Activated effector memory CD4-positive, alpha-beta T cell treated with Interleukin-2 at 50 U/mL for 16 hours (primary cell): ENCODE measurements at regions not wholly inside any gene's neighbourhood (a gene's known extent, or its start where the extent isn't known, plus 50 kb on each side); places are given as distances from the start of the nearest gene placed in this dataset.

Experiments
- DNase-seq: peaks from one replicate; pipeline ENCODE4 v3.0.0-alpha.2; 2020

GRCh38 chr19:27776524-27776923 is 1436.4 kb downstream of the UQCRFS1 start:
- no peak for DNase-seq

GRCh38 chr19:27776020-27776419 is 1436.9 kb downstream of the UQCRFS1 start:
- no peak for DNase-seq

- no peak for DNase-seq
These were observed 1437.6 kb downstream of the UQCRFS1 start for GRCh38 chr19:27775395-27775794.

GRCh38 chr19:27774827-27775226 is 1438.1 kb downstream of the UQCRFS1 start:
- DNase-seq = no peak

- DNase-seq = no peak
These were observed 1438.6 kb downstream of the UQCRFS1 start for GRCh38 chr19:27774337-27774736.

- DNase-seq = no peak
These were observed 1439.4 kb downstream of the UQCRFS1 start for GRCh38 chr19:27773318-27774094.

- no peak for DNase-seq
These were observed 1440.9 kb downstream of the UQCRFS1 start for GRCh38 chr19:27772059-27772458.

GRCh38 chr19:27770095-27770494 is 1442.9 kb downstream of the UQCRFS1 start:
- DNase-seq = no peak

- DNase-seq = no peak
These were observed 1445.7 kb downstream of the UQCRFS1 start for GRCh38 chr19:27767234-27767633.

- DNase-seq = no peak
These were observed 1446.8 kb downstream of the UQCRFS1 start for GRCh38 chr19:27765912-27766725.

- DNase-seq = no peak
These were observed 1447.6 kb downstream of the UQCRFS1 start for GRCh38 chr19:27765397-27765796.

GRCh38 chr19:27764186-27764804 is 1448.7 kb downstream of the UQCRFS1 start:
- DNase-seq = no peak

GRCh38 chr19:27762933-27763332 is 1450.0 kb downstream of the UQCRFS1 start:
- no peak for DNase-seq

- no peak for DNase-seq
These were observed 1453.1 kb downstream of the UQCRFS1 start for GRCh38 chr19:27759896-27760295.

- no peak for DNase-seq
These were observed 1454.1 kb downstream of the UQCRFS1 start for GRCh38 chr19:27758626-27759505.

- no peak for DNase-seq
These were observed 1458.3 kb downstream of the UQCRFS1 start for GRCh38 chr19:27754700-27755099.

- no peak for DNase-seq
These were observed 1459.3 kb downstream of the UQCRFS1 start for GRCh38 chr19:27753622-27754021.

GRCh38 chr19:27752530-27753184 is 1460.3 kb downstream of the UQCRFS1 start:
- DNase-seq = no peak

GRCh38 chr19:27751044-27751391 is 1461.9 kb downstream of the UQCRFS1 start:
- no peak for DNase-seq

GRCh38 chr19:27750391-27751043 is 1462.4 kb downstream of the UQCRFS1 start:
- DNase-seq = no peak

- DNase-seq = no peak
These were observed 1464.3 kb downstream of the UQCRFS1 start for GRCh38 chr19:27748551-27749152.
